Right renal pelvis (tissue), 4 donors: ENCODE measurements at regions not wholly inside any gene's neighbourhood (a gene's known extent, or its start where the extent isn't known, plus 50 kb on each side); places are given as distances from the start of the nearest gene placed in this dataset.
"Not testable (repeated sequence)": the region's sequence is repeated elsewhere in the genome, so short reads cannot be mapped to it uniquely, and the experiment has no call there.

Source experiments
- DNase-seq, 4 donors: peaks; one replicate each; pipeline ENCODE4 v3.0.0-alpha.2; 2013; ENCODE audit warnings: low read depth in 4 of 4, low spot score in 3 of 4, missing footprints in 1 of 4

DNA sequence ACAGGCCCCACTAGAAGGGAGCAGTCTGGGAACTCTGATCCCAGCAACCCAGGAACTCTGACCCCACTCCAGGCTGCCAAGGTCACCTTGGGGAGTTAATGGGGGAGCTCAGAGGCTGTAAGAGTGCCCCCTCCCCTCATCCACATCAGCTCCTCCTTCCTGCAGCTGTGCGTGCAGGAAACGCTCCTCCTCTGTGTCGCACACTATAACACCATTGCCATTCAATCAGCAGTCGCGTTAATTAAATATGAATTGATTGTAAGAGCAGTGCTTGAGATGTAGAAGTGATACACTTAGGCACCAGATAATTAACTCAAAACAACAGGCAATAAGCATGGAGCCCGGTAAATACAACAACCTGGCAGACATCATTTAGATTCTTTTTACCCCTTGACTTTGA lies 205.7 kb downstream of the MATN1 start:
- not testable (repeated sequence) for DNase-seq

GRCh38 chr1:30517241-30517640 lies 206.1 kb downstream of the MATN1 start:
- DNase-seq: not testable (repeated sequence)

DNA sequence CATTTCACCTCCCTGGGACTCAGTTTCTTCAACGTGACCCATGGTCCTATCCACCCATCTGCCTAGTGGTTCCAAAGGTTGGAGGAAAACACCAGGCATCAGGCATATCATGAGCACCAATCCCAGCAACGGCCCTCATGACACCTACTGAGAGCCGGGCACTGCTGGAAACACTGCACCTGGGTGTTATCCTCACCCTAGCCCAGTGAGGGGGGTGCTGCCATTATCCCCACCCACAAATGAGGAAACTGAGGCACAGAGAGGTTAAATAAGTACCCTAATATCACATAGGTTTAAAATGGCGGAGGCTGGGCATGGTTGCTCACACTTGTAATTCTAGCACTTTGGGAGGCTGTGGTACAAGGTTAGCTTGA lies 206.9 kb downstream of the MATN1 start:
- DNase-seq: no peak

DNA sequence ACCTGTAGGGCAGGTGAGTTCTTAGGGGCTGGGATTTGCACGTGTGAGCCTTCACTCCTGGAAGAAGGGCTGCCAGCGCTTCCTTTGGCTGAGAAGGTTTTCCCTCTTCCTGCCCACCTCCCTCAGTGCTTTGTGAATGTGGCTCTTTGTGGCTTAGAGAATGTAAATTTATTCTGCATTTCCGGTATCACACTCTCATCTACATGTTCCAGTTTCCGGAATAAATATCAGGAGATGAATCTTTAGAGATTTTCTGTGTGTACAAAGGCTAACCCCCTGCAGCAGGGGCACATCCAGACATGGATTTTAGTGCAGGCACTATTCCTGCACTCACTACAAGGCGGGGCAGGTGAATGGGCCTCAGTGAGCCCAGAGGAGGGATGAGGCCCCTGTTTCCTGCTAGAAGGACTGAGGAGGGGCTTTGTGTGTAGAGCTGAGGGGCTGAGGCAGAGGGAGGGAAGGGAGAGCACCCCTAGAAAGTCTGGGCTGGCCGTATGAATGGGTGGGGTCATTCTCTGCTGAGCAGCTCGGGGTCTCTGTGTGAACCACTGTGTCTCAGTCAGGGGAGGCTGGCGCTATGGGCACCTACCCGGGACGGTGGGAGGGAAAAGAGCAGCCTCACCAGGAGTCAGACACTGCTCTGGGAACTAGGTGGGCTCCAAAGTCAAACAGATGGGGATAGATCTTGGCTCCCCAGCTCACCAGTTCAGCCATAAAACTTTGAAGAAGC lies 207.5 kb downstream of the MATN1 start:
- DNase-seq: no peak

GRCh38 chr1:30514945-30515344 lies 208.4 kb downstream of the MATN1 start:
- DNase-seq: no peak

- no peak for DNase-seq
These were observed 209.2 kb downstream of the MATN1 start for GRCh38 chr1:30514137-30514654.

DNA sequence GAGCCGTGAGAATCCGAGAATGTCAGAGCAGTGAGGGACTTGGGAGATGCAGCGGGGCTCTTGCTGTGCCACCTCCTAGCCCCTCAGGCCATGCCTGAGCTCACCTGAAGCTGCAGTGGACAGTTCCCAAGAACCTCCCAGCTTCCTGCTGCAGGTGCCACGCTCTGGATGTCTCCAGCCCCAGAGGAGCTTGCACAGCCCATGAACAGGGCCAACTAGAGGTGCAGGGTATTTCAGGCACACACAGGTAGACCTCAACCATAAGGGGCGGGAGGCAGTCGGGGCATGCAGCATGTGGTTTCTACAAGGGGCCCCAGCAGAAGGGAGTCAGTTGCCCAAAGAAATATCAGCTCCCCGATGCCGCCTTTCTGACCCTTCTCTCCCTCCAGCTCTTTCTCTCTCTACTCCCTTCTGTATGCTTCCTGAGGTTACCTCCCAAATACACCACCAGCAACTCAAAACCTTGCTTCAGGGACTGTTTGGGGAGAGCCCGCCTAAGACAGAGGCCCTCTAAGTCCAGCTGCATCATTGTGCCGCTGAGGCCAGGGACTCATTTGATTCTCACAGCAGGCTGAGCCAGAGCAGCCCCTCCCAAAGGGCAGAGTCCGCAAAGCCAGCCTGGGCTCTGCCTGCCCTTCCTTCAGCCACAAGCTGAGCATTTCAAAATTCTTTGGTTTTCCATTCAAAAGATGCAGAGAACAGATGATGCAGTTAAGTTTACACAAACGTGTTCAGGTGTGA lies 209.8 kb downstream of the MATN1 start:
- DNase-seq: no peak

DNA sequence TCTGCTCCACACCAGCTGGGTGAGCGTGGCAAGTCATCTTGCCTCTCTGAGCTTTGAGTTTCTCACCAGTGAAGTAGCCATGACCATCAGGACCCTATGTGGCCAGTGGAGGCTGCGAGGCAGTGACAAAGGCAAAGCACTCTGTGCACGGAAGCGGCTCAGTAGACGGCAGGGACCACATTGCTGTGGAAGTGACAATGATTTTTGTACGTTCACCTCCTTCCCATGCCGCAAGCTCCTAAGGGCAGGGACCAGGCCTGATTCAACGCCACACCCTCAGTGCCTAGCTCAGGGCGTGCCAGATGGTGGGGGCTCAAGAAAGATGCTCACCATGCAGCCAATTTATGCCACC lies 210.5 kb downstream of the MATN1 start:
- DNase-seq: no peak

DNA sequence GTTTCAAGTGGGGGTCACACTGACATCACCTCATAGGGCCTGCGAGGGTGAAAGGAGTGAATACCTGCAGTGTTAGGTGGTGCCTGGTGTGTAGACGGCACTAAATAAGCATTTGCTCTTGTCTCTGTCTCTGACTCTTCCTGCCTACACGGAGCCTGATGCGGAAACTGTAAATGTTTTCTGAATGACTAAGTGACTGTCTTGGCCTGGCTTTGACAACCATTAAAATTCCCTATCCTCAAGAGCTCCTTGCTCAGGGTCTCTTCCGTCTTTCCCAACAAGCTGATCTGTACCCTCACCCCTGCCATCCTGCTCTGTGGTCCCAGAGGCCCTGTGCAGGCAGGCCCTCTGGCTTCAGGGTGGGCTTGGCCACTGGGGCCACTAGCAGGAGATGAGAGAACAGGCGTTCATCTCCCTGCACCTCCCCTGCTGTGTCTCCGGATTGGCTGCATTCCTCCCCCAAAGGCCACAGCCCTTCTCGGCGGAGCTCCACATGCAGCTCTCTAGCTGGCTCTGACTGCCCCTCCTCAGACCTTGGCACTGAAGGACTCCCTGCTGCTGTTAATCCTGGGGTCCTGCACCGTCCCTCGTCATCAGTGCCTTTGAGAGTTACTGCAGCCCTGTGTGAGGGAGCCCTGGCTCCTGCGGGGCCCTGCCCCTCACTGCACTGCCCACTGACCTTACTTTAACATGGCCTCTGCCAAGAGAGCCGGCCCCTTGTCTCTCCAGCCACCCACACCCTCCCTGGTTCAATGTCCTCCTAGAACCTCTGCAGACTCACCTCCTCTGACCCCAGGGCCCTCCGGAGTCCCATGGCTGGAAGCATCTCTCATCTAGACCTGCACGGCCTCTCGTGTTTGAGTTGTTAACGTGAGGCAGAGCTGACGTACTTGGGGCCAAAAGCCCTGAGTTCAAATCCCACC lies 211.1 kb downstream of the MATN1 start:
- DNase-seq: no peak

DNA sequence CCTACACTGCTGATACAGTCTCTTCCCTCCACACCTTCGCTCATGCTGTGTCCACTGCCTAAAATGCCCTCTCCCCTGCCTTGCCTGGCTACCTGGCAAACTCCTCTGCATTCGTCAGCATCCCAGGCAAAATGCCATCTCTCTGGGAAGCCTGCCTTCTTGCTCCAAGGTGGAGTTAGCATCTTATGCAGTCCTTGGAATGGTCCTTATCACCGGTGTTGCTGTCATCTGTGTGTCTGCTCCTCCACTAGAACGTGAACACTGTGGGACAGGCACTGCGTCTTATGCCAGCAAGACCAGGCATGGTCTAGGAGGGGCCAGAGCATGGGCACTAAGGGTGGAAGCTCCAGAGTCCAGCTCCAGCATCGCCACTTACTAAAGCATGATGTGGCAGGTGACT lies 211.8 kb downstream of the MATN1 start:
- no peak for DNase-seq

DNA sequence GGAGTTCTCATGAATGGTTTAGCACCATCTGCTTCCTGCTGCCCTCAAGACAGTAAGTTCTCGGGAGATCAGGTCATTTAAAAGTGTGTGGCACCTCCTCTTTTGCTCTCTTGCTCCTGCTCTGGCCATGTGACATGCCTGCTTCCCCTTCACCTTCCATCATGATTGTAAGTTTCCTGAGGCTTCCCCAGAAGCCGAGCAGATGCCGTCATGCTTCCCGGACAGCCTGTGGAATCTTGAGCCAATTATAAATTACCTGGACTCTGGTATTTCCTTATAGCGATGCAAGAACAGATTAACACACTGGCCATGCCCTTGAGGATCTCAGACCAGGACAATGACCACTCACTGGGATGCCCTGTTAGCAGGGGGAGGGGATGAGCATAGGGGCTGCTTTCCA lies 212.3 kb downstream of the MATN1 start:
- DNase-seq: no peak

- no peak for DNase-seq
These were observed 213.7 kb downstream of the MATN1 start for GRCh38 chr1:30509670-30510069.

GRCh38 chr1:30508611-30509010 lies 214.8 kb downstream of the MATN1 start:
- no peak for DNase-seq

DNA sequence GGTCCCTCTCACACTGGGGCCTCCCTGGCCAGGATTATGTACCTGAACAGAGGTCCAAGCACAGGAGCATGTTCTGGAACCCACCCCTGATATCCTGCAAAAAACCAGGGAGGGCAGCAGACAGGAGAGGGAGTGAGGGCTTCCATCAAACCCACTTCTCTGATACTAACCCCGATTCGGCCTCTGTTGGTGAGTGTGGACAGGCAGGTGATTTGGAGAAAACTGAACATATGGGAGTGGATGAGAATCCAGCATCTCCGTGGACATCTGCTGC lies 215.3 kb downstream of the MATN1 start:
- DNase-seq: no peak

DNA sequence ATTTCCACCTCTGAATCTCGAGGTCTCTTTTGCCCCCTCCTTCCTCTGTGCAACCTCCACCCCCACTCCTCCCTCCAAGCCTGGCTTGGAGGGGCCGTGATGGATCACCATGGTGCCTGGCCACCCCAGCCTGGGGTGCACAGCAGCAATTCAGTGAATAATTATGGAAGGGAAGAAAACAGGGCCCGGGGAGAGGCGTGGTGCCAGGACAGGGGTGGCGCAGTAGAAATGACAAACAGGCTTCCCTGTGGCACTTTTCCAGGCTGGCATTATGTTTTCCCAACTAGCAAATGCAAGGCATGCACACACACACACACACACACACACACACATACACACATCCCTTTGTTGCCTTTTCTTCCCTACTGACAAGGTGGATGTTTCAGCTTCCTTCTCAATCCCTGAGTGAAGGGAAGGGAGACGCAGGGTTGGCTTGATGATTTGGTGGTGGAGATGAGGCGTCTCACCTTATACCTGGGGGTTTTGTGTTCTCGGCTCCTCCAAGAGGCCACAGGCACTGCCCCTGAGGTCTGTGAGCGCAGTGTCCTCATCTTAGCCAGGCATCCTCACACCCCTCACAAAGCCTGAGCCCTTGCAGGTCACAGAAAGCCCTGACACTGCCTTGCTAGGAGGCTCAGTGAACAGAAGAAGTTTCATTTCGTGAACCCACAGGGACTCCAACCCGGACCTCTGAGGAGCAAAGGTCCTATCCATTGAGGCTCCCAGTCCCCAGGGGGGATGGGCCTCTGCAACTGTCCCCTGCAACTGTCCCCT lies 215.8 kb downstream of the MATN1 start:
- DNase-seq: no peak

DNA sequence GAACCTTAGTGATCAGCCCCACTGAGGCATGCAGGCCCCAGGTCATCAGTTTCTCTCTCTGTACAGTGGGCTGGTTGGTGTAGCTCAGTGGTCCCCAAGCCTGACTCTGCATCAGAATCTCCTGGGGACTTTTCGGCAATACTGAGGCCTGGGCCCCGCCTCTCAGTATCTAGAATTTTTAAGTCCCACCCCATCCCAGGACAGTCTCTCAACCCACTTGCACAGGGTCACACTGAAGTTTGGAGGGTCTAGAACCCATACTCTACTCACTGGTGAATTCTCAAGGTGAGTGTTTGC lies 216.4 kb downstream of the MATN1 start:
- DNase-seq: no peak

DNA sequence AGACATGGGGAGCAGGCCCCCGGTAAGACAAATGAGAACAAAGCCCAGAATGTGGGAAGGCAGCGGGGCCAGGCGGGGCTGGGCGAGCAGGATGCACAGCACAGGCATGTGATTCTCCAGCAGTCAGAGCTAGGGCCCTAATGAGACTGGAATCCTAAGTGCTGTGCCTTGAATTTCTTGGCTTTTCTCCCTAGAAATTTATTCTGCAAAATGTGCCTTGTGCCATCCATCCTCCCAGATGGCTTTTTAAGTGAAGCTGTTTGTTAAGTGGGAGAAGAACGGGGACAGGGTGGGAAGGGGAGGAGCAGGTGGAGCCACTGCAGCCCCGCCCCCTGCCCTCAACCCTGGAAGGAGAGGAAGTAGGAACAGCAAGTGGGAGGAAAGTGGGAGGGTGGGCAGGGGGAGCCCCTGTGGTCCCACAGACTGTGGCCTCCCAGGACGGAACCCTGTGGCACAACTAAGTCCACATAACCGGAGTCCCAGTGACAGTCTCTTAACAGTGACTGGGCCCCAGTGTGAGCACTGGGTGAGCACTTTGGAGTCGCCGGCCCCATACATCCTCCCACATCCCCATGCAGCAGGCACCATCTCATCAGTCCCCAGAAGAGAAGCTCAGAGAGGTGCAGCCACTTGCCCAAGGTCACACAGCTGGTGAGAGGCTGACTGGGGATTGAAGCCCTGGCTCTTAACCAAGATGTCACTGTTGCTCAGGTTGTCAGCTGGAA lies 216.9 kb downstream of the MATN1 start:
- DNase-seq: no peak

GRCh38 chr1:30505853-30506252 lies 217.5 kb downstream of the MATN1 start:
- no peak for DNase-seq

DNA sequence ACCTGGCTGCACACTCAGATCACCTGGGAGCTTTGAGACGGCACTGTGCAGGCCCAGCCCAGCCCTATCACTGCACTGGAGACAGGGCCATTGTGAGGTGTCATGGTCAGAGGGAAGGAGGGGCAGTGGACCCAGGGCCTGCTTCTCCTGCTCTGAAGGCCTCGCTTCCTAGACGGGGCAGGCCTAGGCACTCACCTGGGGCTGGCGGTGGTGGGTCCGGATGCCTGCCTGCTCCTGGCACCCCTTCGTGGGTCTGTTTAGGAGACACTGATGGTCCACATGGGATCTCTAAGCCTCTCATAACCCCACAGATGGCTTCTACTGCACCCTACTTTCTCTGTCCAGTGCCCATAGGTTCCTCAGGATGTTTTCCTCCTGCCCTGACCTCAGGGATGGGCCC lies 230.9 kb downstream of the MATN1 start:
- no peak for DNase-seq

DNA sequence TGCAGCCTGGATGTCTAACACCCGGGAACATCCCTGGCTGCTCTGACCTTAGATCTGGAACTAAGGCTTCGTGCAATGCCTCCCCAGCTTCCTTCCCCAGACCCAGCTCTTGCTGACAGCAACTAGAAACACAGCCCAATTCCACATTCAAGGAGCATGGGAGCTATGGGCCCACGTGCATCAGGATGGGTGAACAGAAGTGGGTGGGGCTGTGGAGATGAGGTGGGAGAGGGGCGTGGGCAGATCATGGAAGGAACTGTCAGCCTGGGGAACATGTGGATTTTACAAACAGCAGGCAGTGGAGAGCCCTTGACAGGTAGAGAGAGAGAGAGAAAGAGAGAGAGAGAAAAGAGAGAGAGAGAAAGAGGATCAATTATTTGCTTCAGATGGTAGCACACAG lies 231.6 kb downstream of the MATN1 start:
- no peak for DNase-seq
